Esophagus muscularis mucosa (tissue), 4 donors: ENCODE measurements at regions not wholly inside any gene's neighbourhood (a gene's known extent, or its start where the extent isn't known, plus 50 kb on each side); places are given as distances from the start of the nearest gene placed in this dataset.

Source experiments
- CTCF ChIP-seq, 3 experiments: fragments of 200-600 bp in 2 of 3; fragments of 450-650 bp in 1 of 3; sonication (generic) in 2 of 3; IDR thresholded peaks; one replicate each; pipeline ENCODE4 v1.5.1; 2017 to 2019; ENCODE audit warnings: antibody characterized with exemption in 3 of 3, mild to moderate bottlenecking in 2 of 3, moderate library complexity in 1 of 3
- EP300 ChIP-seq: sonication (generic); formaldehyde crosslinking; IDR thresholded peaks from one replicate; pipeline ENCODE4 v1.6.1; 2017; ENCODE audit warnings: antibody characterized with exemption
- POLR2A ChIP-seq: fragments of 450-650 bp; IDR thresholded peaks from one replicate; pipeline ENCODE4 v1.6.1; 2017; ENCODE audit warnings: antibody characterized with exemption, moderate library complexity, mild to moderate bottlenecking, low read depth
- POLR2AphosphoS5 ChIP-seq, 2 donors: sonication (generic); formaldehyde crosslinking; IDR thresholded peaks; one replicate each; pipeline ENCODE4 v1.6.1; 2017; ENCODE audit warnings: antibody characterized with exemption in 2 of 2

DNA sequence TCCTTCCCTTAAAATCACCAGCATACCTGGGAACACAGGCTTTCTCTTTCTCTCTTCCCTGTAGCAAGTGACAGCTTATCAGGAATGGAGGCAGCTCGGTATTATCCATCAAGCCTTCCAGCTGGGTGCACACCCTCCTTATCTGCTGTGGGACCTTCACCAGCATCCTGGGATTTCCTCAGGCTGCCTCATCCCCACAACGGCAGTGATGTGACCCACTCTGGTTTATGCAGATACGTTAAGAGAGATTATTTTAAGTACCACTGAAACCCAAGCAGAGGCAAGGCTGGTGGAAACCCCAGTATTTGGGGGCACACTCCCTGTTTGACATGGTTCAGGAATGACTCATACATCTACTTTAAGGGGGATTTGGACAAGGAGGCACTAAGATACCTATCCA lies 192.1 kb downstream of the TM9SF2 start:
- no peak for TF ChIP-seq CTCF (IDR thresholded peaks at IDR 0.05)
- TF ChIP-seq POLR2A: no peak
- no peak for TF ChIP-seq POLR2AphosphoS5 (IDR thresholded peaks at IDR 0.05)
- TF ChIP-seq EP300: no peak
